Kidney (tissue), 13 donors: ENCODE measurements at regions not wholly inside any gene's neighbourhood (a gene's known extent, or its start where the extent isn't known, plus 50 kb on each side); places are given as distances from the start of the nearest gene placed in this dataset.
A peak's percentile ranks its signal among the peaks of the same experiment; 100 is the strongest.

Source experiments
- DNase-seq, 5 donors: peaks; one replicate each; pipeline ENCODE4 v3.0.0-alpha.2; 2013 to 2020
- FAIRE-seq: peaks from 2 replicates; lab custom pipeline; 2012; peaks lifted over from hg19 to GRCh38; lab: Jason Lieb, UNC
- H3K27ac ChIP-seq, 2 donors: one replicate each; pipeline ENCODE4 v1.7.0; 2013; ENCODE audit warnings: low read depth in 2 of 2, low read length in 2 of 2, inconsistent platforms in 1 of 2
- H3K27me3 ChIP-seq: one replicate; pipeline ENCODE4 v1.7.1; 2013; ENCODE audit warnings: low read length, inconsistent platforms; ENCODE audit not compliant: control insufficient read depth, insufficient read depth
- H3K36me3 ChIP-seq, 3 donors: one replicate each; pipeline versions ENCODE4 v1.7.0 to v1.7.1; 2013; ENCODE audit warnings: low read length in 3 of 3, control low read depth in 1 of 3, inconsistent platforms in 1 of 3; ENCODE audit not compliant: insufficient read depth in 3 of 3, control insufficient read depth in 2 of 3
- H3K4me1 ChIP-seq, 3 donors: one replicate each; pipeline versions ENCODE4 v1.7.0 to v1.7.1; 2013; ENCODE audit warnings: low read length in 3 of 3, inconsistent platforms in 1 of 3, low read depth in 1 of 3; ENCODE audit not compliant: control insufficient read depth in 2 of 3, insufficient read depth in 2 of 3
- H3K4me3 ChIP-seq, 3 donors: one replicate each; pipeline versions ENCODE4 v1.7.0 to v1.8.1; 2013; ENCODE audit warnings: low read length in 3 of 3, control low read depth in 1 of 3, inconsistent platforms in 1 of 3
- H3K9ac ChIP-seq, 3 donors: one replicate each; pipeline versions ENCODE4 v1.7.0 to v1.7.1; 2013; ENCODE audit warnings: low read length in 3 of 3, control low read depth in 1 of 3, inconsistent platforms in 1 of 3
- H3K9me3 ChIP-seq, 3 donors: one replicate each; pipeline versions ENCODE4 v1.7.0 to v1.7.1; 2013; ENCODE audit warnings: low read length in 3 of 3, control low read depth in 1 of 3, inconsistent platforms in 1 of 3; ENCODE audit not compliant: control insufficient read depth in 2 of 3, insufficient read depth in 1 of 3
- intact Hi-C: fragments of 100-400 bp; cut with DNase I; formaldehyde crosslinking; loops from one replicate; pipeline ENCODE4 v1.11.1; 2022
- TF ChIP-seq, protein P1 (sequence below): IDR thresholded peaks from 3 replicates; pipeline ENCODE4 v1.5.1; 2012; ENCODE audit warnings: mild to moderate bottlenecking, moderate library complexity, borderline replicate concordance; ENCODE audit not compliant: insufficient read depth; ENCODE audit errors: extremely low read depth
- donor health status: control.
- donor health status: control.
- donor health status: control.
- donor health status: control.
- donor health status: control.
- donor health status: DM: yes; HTN: yes; CAD: no.
- donor health status: Normal renal cell carcinoma (clear cell type).

GRCh38 chr10:131567279-131568162 lies 256.0 kb upstream of the TCERG1L start:
- H3K36me3 ChIP-seq = no peaks in the 10 kb centered on the region
- TF ChIP-seq, protein P1, sequence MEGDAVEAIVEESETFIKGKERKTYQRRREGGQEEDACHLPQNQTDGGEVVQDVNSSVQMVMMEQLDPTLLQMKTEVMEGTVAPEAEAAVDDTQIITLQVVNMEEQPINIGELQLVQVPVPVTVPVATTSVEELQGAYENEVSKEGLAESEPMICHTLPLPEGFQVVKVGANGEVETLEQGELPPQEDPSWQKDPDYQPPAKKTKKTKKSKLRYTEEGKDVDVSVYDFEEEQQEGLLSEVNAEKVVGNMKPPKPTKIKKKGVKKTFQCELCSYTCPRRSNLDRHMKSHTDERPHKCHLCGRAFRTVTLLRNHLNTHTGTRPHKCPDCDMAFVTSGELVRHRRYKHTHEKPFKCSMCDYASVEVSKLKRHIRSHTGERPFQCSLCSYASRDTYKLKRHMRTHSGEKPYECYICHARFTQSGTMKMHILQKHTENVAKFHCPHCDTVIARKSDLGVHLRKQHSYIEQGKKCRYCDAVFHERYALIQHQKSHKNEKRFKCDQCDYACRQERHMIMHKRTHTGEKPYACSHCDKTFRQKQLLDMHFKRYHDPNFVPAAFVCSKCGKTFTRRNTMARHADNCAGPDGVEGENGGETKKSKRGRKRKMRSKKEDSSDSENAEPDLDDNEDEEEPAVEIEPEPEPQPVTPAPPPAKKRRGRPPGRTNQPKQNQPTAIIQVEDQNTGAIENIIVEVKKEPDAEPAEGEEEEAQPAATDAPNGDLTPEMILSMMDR = no peak
- H3K9ac ChIP-seq = no peak overlapping the region
- intact Hi-C loops = no loop called here
- peak in 2 of 5 donors; percentile 15 to 37 for DNase-seq
- H3K27me3 ChIP-seq = no peaks in the 10 kb centered on the region
- FAIRE-seq = no peak
- no peaks in the 10 kb centered on the region for H3K4me1 ChIP-seq
- no peak overlapping the region for H3K27ac ChIP-seq
- no peak overlapping the region for H3K4me3 ChIP-seq
- peaks cover 0 to 7% (median 3%) of the 10 kb centered on the region in 3 donors for H3K9me3 ChIP-seq

GRCh38 chr10:131568866-131569265 lies 257.3 kb upstream of the TCERG1L start:
- TF ChIP-seq, protein P1 = no peak
- H3K27ac ChIP-seq = no peak overlapping the region
- H3K4me1 ChIP-seq = no peaks in the 10 kb centered on the region
- FAIRE-seq (no peak), DNase-seq (no peak)
- peaks cover 0 to 7% (median 3%) of the 10 kb centered on the region in 3 donors for H3K9me3 ChIP-seq
- H3K27me3 ChIP-seq = no peaks in the 10 kb centered on the region
- H3K4me3 ChIP-seq = no peak overlapping the region
- no peak overlapping the region for H3K9ac ChIP-seq
- intact Hi-C loops = no loop called here
- H3K36me3 ChIP-seq = no peaks in the 10 kb centered on the region

DNA sequence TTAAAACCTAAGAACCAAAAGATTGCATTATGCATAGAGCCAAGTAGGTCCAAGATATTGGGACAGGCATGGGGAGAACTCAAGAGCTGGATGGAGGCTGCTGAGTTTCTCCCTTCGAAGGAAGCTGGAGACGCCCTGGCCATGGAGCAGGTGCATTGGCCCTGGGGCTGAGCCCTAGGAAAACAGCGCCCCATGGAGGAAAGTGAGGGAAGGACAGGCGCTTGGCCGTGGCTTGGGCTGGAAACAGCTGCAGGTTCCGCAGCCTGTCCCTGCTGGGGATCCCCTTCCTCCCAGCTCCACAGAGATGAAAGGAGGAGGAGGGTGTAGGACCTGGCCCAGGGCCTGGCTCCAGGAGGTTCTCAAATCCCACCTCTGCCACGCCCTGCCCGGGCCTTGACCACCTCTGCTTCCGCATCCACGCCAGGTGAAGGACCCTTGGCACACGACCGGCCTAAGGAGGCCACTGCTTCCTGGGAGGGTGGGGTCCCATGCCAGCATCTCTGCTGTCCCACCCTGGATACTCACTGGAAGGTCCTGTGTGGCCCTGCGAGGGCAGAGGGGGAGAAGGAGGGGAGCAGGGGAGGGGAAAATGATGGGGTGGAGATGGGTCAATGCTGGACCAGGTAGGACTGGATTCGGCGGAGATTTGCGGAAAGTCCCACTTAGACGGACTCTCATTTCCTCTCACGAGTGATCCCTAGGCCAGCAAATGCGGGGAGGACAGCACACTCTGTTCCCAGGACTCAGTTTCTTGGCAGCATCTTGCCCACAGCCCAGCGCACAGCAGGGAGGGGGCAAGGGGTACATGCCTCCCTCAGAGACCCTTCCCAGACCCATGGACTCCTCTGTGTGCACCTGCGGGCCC lies 258.6 kb upstream of the TCERG1L start:
- H3K27ac ChIP-seq = no peak overlapping the region
- no peaks in the 10 kb centered on the region for H3K27me3 ChIP-seq
- TF ChIP-seq, protein P1 = no peak
- no peaks in the 10 kb centered on the region for H3K36me3 ChIP-seq
- H3K9me3 ChIP-seq = peaks cover 0 to 5% (median under 1%) of the 10 kb centered on the region in 3 donors
- DNase-seq (no peak), FAIRE-seq (no peak)
- H3K4me3 ChIP-seq = no peak overlapping the region
- intact Hi-C loops = no loop called here
- H3K9ac ChIP-seq = no peak overlapping the region
- H3K4me1 ChIP-seq = no peaks in the 10 kb centered on the region
